Activated CD4-positive, alpha-beta memory T cell treated with anti-CD3 and anti-CD28 coated beads, Interleukin-2, amount 10 ng/mL, durations not matched to agents 7 days and 5 days (primary cell): ENCODE measurements at regions not wholly inside any gene's neighbourhood (a gene's known extent, or its start where the extent isn't known, plus 50 kb on each side); places are given as distances from the start of the nearest gene placed in this dataset.

Experiments
- CTCF ChIA-PET: fragments of 350-600 bp; sonication (Branson Sonifier 250); formaldehyde crosslinking; loops from one replicate; lab custom pipeline; 2021; ENCODE audit warnings: antibody characterized with exemption, inconsistent platforms; lab: Charles Lee
- POLR2A ChIA-PET: fragments of 350-600 bp; sonication (Branson Sonifier 250); formaldehyde crosslinking; loops from one replicate; lab custom pipeline; 2021; ENCODE audit warnings: antibody characterized with exemption; lab: Charles Lee
- DNase-seq: peaks from one replicate; pipeline ENCODE4 v3.0.0-alpha.2; 2020
- H3K27ac Mint-ChIP-seq: one replicate; pipeline ENCODE4 v1.8.0; 2021; ENCODE audit warnings: mild to moderate bottlenecking, mixed read lengths
- H3K27me3 Mint-ChIP-seq: one replicate; pipeline ENCODE4 v1.8.0; 2021; ENCODE audit warnings: mixed read lengths
- H3K36me3 Mint-ChIP-seq: one replicate; pipeline ENCODE4 v1.8.0; 2021; ENCODE audit warnings: low read depth, mixed read lengths
- H3K4me1 Mint-ChIP-seq: one replicate; pipeline ENCODE4 v1.8.0; 2021; ENCODE audit warnings: mixed read lengths
- H3K4me3 Mint-ChIP-seq: one replicate; pipeline ENCODE4 v1.8.0; 2021; ENCODE audit warnings: mild to moderate bottlenecking, mixed read lengths
- H3K9me3 Mint-ChIP-seq: one replicate; pipeline ENCODE4 v1.8.0; 2021; ENCODE audit warnings: mixed read lengths

DNA sequence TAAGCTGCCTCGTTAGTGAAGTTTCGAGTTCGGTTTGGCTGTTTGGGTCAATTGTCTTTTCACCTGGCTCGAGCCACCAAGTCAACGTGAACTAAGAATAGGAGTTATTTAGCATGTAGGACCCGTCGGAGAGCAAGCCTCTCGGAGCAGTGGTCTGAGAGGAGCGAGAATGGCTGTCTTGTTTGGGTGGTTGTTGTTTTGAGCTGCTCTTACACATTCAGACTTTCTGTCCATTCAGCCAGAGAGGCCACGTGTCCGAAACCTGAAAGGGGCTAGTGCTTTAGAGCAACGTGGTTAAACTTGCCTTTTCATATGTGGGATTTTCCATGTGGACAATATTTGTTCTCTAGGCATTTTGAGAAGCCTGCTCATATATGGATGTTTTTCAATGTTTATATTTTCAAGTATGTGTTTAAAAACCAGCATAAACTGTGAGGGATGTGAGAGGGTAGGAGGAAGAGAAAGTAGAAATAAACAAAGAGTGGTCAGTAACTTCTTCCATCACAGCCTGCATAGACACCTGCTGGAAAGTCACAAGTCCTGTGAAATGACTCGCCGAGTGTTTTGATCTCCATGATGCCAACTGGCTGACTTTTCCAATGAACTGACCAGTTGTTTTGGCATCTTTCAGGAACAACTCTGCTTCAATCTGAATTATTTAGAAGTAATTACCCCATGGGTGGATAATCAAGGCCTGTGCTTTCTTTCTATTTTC, 221.0 kb downstream of the ASCL1 start:
- H3K4me1 Mint-ChIP-seq = no peaks in the 10 kb centered on the region
- no peaks in the 10 kb centered on the region for H3K27me3 Mint-ChIP-seq
- ChIA-PET CTCF (no interaction called here), POLR2A (no interaction called here)
- H3K36me3 Mint-ChIP-seq = no peaks in the 10 kb centered on the region
- H3K4me3 Mint-ChIP-seq = no peak overlapping the region
- H3K9me3 Mint-ChIP-seq = peaks cover 2% of the 10 kb centered on the region
- no peak overlapping the region for H3K27ac Mint-ChIP-seq
- DNase-seq = no peak

- H3K4me3 Mint-ChIP-seq = no peak overlapping the region
- ChIA-PET CTCF (no interaction called here), POLR2A (no interaction called here)
- H3K36me3 Mint-ChIP-seq = no peaks in the 10 kb centered on the region
- H3K27ac Mint-ChIP-seq = no peak overlapping the region
- no peaks in the 10 kb centered on the region for H3K4me1 Mint-ChIP-seq
- peaks cover 2% of the 10 kb centered on the region for H3K9me3 Mint-ChIP-seq
- no peaks in the 10 kb centered on the region for H3K27me3 Mint-ChIP-seq
- DNase-seq = no peak
These were observed 224.1 kb downstream of the ASCL1 start for GRCh38 chr12:103181366-103182152.

GRCh38 chr12:103182299-103182698, 224.8 kb downstream of the ASCL1 start:
- POLR2A ChIA-PET = no interaction called here
- H3K36me3 Mint-ChIP-seq = no peaks in the 10 kb centered on the region
- H3K4me3 Mint-ChIP-seq = no peak overlapping the region
- H3K27me3 Mint-ChIP-seq = no peaks in the 10 kb centered on the region
- no peak overlapping the region for H3K27ac Mint-ChIP-seq
- no peaks in the 10 kb centered on the region for H3K4me1 Mint-ChIP-seq
- CTCF ChIA-PET = no interaction called here
- no peak for DNase-seq
- peaks cover 2% of the 10 kb centered on the region for H3K9me3 Mint-ChIP-seq

GRCh38 chr12:103196467-103196866, 239.0 kb downstream of the ASCL1 start:
- CTCF ChIA-PET = no interaction called here
- H3K27ac Mint-ChIP-seq = no peak overlapping the region

DNA sequence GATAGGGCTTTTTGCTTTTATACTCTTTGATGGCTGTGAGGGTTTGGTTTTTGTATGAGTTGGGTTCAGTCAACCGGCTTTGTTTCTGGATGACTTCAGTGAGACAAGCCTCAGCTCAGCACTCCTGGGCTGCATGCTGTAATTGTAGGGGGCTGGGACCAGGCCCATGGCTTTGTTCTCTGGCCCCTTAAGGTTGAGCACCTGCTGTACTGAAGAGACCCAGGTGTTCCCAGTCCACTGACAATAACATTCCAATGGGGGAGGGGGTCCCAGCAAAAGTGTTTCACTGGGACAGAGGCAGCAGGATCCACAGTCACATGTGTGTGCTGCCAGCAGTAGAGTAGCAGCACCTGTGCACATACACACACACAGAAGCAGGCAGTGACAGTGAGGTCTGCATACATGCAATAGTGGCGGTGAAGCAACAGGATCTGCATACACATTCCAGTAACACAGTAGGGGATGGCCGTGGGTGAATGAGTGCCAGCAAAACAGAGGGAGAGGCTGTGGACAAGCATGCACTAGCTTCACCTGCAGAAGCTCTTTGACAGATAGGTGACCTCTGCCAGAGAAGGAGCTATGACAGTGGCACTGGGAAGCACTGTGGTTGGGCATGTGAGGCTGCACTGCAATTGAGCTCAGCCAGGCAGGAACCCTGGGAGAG, 240.4 kb downstream of the ASCL1 start:
- CTCF ChIA-PET = no interaction called here
- H3K4me3 Mint-ChIP-seq = no peak overlapping the region
- H3K9me3 Mint-ChIP-seq = peaks cover 3% of the 10 kb centered on the region
- no peaks in the 10 kb centered on the region for H3K27me3 Mint-ChIP-seq
- POLR2A ChIA-PET = no interaction called here
- no peak overlapping the region for H3K27ac Mint-ChIP-seq
- H3K4me1 Mint-ChIP-seq = no peaks in the 10 kb centered on the region
- DNase-seq = no peak
- H3K36me3 Mint-ChIP-seq = no peaks in the 10 kb centered on the region

More at GRCh38 chr12:103196467-103196866, 239.0 kb downstream of the ASCL1 start:
- Mint-ChIP-seq H3K36me3 (no peaks in the 10 kb centered on the region), H3K4me1 (no peaks in the 10 kb centered on the region), H3K4me3 (no peak overlapping the region), H3K9me3 (peaks cover under 1% of the 10 kb centered on the region), H3K27me3 (no peaks in the 10 kb centered on the region)
- no peak for DNase-seq
- POLR2A ChIA-PET = no interaction called here

DNA sequence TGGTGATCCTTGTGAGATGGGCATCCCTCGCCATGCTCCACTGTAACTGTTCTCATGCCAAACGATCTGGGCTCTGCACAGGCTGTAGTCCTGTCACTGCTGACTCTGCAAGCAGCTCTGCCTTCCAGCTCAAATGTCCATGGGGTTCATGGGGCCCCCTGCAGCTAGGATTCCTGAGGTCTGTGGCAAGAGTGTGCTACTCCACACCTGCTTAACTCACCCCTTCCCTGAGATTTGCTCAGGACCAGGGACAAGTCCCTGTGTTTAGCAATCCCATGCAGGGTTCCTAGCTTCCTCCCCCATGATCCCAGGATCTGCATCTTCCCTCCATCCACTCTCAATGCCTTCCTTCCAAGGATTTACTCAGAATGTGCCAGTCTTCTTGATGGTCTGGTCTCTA, 241.0 kb downstream of the ASCL1 start:
- Mint-ChIP-seq H3K4me3 (no peak overlapping the region), H3K27me3 (no peaks in the 10 kb centered on the region), H3K27ac (no peak overlapping the region), H3K4me1 (no peaks in the 10 kb centered on the region), H3K9me3 (peaks cover 3% of the 10 kb centered on the region), H3K36me3 (no peaks in the 10 kb centered on the region)
- ChIA-PET POLR2A (no interaction called here), CTCF (no interaction called here)
- no peak for DNase-seq

DNA sequence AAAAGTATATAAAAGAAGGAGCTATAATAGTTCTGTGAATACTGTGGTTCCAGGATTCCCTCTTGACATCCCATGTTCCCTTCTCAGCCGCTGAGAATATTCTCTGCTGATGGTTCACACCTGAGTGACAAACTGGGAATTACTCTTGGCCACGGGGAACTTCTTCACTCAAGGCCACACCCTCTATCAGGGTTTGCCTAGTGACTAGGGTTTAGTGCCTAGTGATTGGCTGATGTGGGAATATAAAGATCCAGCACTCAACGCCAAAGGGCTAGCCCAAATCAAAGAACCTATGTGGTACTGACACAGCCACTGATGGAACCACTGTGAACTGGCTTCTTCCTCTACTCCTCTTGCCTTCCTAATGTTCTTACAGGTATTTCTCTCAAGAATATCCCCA, 248.4 kb downstream of the ASCL1 start:
- no peaks in the 10 kb centered on the region for H3K4me1 Mint-ChIP-seq
- H3K27me3 Mint-ChIP-seq = no peaks in the 10 kb centered on the region
- no peak overlapping the region for H3K4me3 Mint-ChIP-seq
- POLR2A ChIA-PET = no interaction called here
- no peaks in the 10 kb centered on the region for H3K36me3 Mint-ChIP-seq
- no peak overlapping the region for H3K27ac Mint-ChIP-seq
- DNase-seq = no peak
- peaks cover 3% of the 10 kb centered on the region for H3K9me3 Mint-ChIP-seq
- CTCF ChIA-PET = no interaction called here

GRCh38 chr12:103207936-103208335, 250.5 kb downstream of the ASCL1 start:
- Mint-ChIP-seq H3K27me3 (no peaks in the 10 kb centered on the region), H3K9me3 (no peaks in the 10 kb centered on the region), H3K27ac (no peak overlapping the region), H3K4me1 (no peaks in the 10 kb centered on the region), H3K4me3 (no peak overlapping the region), H3K36me3 (no peaks in the 10 kb centered on the region)
- CTCF ChIA-PET = no interaction called here
- POLR2A ChIA-PET = no interaction called here
- DNase-seq = no peak

- ChIA-PET POLR2A (no interaction called here), CTCF (no interaction called here)
- no peak for DNase-seq
- H3K4me3 Mint-ChIP-seq = no peak overlapping the region
- H3K27ac Mint-ChIP-seq = no peak overlapping the region
- peaks cover 4% of the 10 kb centered on the region for H3K9me3 Mint-ChIP-seq
- no peaks in the 10 kb centered on the region for H3K4me1 Mint-ChIP-seq
- no peaks in the 10 kb centered on the region for H3K36me3 Mint-ChIP-seq
- no peaks in the 10 kb centered on the region for H3K27me3 Mint-ChIP-seq
These were observed 254.6 kb downstream of the C12orf42 start for GRCh38 chr12:103241184-103241583.

GRCh38 chr12:103244596-103244995, 251.2 kb downstream of the C12orf42 start:
- no peaks in the 10 kb centered on the region for H3K9me3 Mint-ChIP-seq
- H3K27me3 Mint-ChIP-seq = no peaks in the 10 kb centered on the region
- H3K4me3 Mint-ChIP-seq = no peak overlapping the region
- POLR2A ChIA-PET = no interaction called here
- H3K36me3 Mint-ChIP-seq = no peaks in the 10 kb centered on the region
- H3K4me1 Mint-ChIP-seq = no peaks in the 10 kb centered on the region
- H3K27ac Mint-ChIP-seq = no peak overlapping the region
- CTCF ChIA-PET = no interaction called here
- DNase-seq = no peak

GRCh38 chr12:103247531-103247930, 248.2 kb downstream of the C12orf42 start:
- H3K27ac Mint-ChIP-seq = no peak overlapping the region
- no peak overlapping the region for H3K4me3 Mint-ChIP-seq
- H3K27me3 Mint-ChIP-seq = no peaks in the 10 kb centered on the region
- H3K9me3 Mint-ChIP-seq = peaks cover 2% of the 10 kb centered on the region
- no peak for DNase-seq
- POLR2A ChIA-PET = no interaction called here
- H3K36me3 Mint-ChIP-seq = no peaks in the 10 kb centered on the region
- CTCF ChIA-PET = no interaction called here
- H3K4me1 Mint-ChIP-seq = no peaks in the 10 kb centered on the region

- POLR2A ChIA-PET = no interaction called here
- Mint-ChIP-seq H3K27ac (no peak overlapping the region), H3K27me3 (no peaks in the 10 kb centered on the region), H3K4me1 (no peaks in the 10 kb centered on the region), H3K4me3 (no peak overlapping the region), H3K36me3 (no peaks in the 10 kb centered on the region), H3K9me3 (peaks cover 2% of the 10 kb centered on the region)
- CTCF ChIA-PET = no interaction called here
- no peak for DNase-seq
These were observed 246.2 kb downstream of the C12orf42 start for GRCh38 chr12:103249607-103250006.

- ChIA-PET CTCF (no interaction called here), POLR2A (no interaction called here)
- DNase-seq = no peak
- Mint-ChIP-seq H3K36me3 (no peaks in the 10 kb centered on the region), H3K9me3 (peaks cover 2% of the 10 kb centered on the region), H3K4me3 (no peak overlapping the region), H3K27me3 (no peaks in the 10 kb centered on the region), H3K27ac (no peak overlapping the region), H3K4me1 (no peaks in the 10 kb centered on the region)
These were observed 245.3 kb downstream of the C12orf42 start for GRCh38 chr12:103250487-103250886.
